Neural progenitor cell (in vitro differentiated cells): ENCODE measurements at regions not wholly inside any gene's neighbourhood (a gene's known extent, or its start where the extent isn't known, plus 50 kb on each side); places are given as distances from the start of the nearest gene placed in this dataset.
"Not testable (repeated sequence)": the region's sequence is repeated elsewhere in the genome, so short reads cannot be mapped to it uniquely, and the experiment has no call there.

Source experiments
- EZH2 ChIP-seq: fragments of 200-600 bp; sonication (generic); IDR thresholded peaks from 2 replicates; pipeline ENCODE4 v1.6.1; 2017; ENCODE audit warnings: antibody characterized with exemption, mild to moderate bottlenecking, moderate library complexity
- EZH2phosphoT487 ChIP-seq: fragments of 200-600 bp; sonication (generic); IDR thresholded peaks from 2 replicates; pipeline ENCODE4 v1.6.1; 2017; ENCODE audit warnings: antibody characterized with exemption
- TF ChIP-seq, protein P1 (sequence below): fragments of 200-600 bp; sonication (generic); IDR thresholded peaks from 2 replicates; pipeline ENCODE4 v1.5.1; 2017; ENCODE audit warnings: antibody characterized with exemption, mild to moderate bottlenecking

DNA sequence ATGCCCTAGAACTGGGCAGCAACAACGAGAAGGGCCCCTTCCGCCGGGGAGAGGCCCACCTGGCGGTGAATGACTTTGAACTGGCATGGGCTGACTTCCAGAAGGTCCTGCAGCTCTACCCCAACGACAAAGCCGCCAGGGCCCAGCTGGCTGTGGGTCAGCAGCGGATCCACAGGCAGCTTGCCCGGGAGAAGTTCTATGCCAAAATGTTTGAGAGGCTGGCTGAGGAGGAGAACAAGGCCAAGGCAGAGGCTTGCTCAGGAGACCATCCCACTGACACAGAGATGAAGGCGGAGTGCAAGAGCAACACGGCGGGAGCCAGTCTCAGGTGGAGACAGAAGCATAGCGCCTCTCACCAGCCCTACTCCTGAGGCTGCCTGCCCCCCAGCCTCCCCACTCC lies 276.6 kb downstream of the SPATA31A1 start:
- TF ChIP-seq EZH2, EZH2phosphoT487: not testable (repeated sequence)
- TF ChIP-seq, protein P1, sequence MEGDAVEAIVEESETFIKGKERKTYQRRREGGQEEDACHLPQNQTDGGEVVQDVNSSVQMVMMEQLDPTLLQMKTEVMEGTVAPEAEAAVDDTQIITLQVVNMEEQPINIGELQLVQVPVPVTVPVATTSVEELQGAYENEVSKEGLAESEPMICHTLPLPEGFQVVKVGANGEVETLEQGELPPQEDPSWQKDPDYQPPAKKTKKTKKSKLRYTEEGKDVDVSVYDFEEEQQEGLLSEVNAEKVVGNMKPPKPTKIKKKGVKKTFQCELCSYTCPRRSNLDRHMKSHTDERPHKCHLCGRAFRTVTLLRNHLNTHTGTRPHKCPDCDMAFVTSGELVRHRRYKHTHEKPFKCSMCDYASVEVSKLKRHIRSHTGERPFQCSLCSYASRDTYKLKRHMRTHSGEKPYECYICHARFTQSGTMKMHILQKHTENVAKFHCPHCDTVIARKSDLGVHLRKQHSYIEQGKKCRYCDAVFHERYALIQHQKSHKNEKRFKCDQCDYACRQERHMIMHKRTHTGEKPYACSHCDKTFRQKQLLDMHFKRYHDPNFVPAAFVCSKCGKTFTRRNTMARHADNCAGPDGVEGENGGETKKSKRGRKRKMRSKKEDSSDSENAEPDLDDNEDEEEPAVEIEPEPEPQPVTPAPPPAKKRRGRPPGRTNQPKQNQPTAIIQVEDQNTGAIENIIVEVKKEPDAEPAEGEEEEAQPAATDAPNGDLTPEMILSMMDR, result not testable (repeated sequence)
